HUES6 (cell line): ENCODE measurements at regions not wholly inside any gene's neighbourhood (a gene's known extent, or its start where the extent isn't known, plus 50 kb on each side); places are given as distances from the start of the nearest gene placed in this dataset.

Source experiments
- H3K27ac ChIP-seq: 2 replicates; pipeline ENCODE4 v1.7.0; 2013; ENCODE audit warnings: low read depth, mild to moderate bottlenecking, low read length, inconsistent platforms
- H3K27me3 ChIP-seq: 2 replicates; pipeline ENCODE4 v1.6.1; 2013; ENCODE audit warnings: low read length; ENCODE audit not compliant: control insufficient read depth, insufficient read depth
- H3K36me3 ChIP-seq: 2 replicates; pipeline ENCODE4 v1.6.1; 2013; ENCODE audit warnings: low read length; ENCODE audit not compliant: control insufficient read depth, insufficient read depth
- H3K4me1 ChIP-seq: 2 replicates; pipeline ENCODE4 v1.6.1; 2013; ENCODE audit warnings: low read length; ENCODE audit not compliant: control insufficient read depth, insufficient read depth
- H3K4me3 ChIP-seq: 2 replicates; pipeline ENCODE4 v1.5.1; 2013; ENCODE audit warnings: low read depth, low read length
- H3K9ac ChIP-seq: one replicate; pipeline ENCODE4 v1.6.1; 2013; ENCODE audit warnings: mild to moderate bottlenecking, low read length
- H3K9me3 ChIP-seq: 2 replicates; pipeline ENCODE4 v1.6.1; 2013; ENCODE audit warnings: low read depth, low read length; ENCODE audit not compliant: control insufficient read depth, insufficient read depth

DNA sequence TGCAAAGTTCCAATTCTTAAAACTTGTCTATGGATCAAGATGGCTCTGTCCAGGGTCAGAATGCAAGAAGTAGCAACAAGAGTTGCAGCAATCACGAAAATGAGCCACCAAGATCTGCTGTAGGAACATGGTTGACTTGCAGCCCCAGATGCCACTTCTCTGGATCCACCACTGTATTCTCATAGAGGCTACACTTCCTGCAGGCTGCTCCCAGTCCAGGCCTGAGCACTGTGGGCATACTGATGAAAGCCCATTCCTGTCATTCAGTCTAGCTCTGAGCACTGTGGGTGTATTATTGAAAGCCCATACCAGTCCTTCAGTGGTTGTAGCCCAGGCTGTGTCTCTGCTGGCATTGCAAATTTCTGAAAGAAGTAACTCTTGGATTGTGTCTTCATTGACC is 213.9 kb upstream of the AGAP1 start:
- Histone ChIP-seq H3K4me1 (no peaks in the 10 kb centered on the region), H3K9ac (no peak overlapping the region), H3K4me3 (no peak overlapping the region), H3K27ac (no peak overlapping the region), H3K9me3 (no peaks in the 10 kb centered on the region), H3K36me3 (no peaks in the 10 kb centered on the region), H3K27me3 (no peaks in the 10 kb centered on the region; the same call in 1 of the 2 replicates)

DNA sequence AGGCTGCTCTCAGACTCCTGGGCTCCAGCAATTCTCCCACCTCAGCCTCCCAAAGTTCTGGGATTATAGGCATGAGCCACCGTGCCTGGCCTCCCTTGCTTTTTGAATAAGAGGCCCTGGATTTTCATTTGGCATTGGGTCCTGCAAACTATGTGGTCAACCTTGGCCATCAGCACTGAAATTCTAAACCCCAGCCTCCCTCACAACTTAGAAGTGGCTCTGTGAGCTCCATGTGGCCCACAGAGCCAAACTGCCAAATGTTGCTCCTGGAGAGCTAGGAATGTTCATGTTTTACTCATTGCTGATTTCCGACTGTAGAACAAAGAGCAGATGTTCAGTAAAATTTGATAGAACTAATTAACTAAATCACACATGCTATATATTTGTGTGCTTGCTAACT is 210.6 kb upstream of the AGAP1 start:
- Histone ChIP-seq H3K9ac (no peak overlapping the region), H3K36me3 (no peaks in the 10 kb centered on the region), H3K27me3 (no peaks in the 10 kb centered on the region; the same call in 1 of the 2 replicates), H3K4me3 (no peak overlapping the region), H3K27ac (no peak overlapping the region), H3K9me3 (0 out of 2 replicates have a peak, but pooled peaks cover 3% of the 10 kb centered on the region), H3K4me1 (no peaks in the 10 kb centered on the region)

DNA sequence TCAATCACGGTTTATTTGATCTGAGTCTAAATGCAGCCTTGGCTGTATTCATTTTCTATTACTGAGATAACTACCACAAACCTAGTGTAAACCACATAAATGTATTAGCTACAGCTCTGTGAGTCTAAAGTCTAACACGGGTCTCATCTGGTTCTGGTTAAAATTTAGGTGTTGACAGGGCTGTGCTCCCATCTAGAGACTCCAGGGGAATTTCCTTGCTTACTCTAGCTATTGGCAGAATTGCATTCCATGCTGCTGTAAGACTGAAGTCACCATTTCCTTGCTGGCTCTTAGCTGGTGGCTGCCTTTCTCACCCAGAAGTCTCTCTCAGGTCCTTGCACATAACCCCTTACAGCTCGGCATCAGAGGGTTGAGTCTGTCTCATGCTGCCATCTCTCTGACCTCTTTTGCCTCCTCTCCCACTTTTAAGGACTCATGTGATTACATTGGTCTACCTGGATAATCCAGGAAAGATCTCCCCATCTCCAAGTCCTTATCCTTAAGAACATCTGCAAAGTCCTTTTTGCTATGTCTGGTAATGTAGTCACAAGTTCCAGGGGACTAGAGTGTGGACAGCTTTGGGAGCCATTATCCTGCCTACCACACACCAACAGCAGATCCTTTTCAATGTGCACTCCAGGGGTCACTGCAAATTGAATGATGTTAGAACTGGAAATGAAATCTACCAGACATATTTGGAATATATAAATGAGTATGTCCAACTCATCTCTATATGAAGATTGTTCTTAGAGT is 207.0 kb upstream of the AGAP1 start:
- no peaks in the 10 kb centered on the region for H3K27me3 ChIP-seq
- 0 out of 2 replicates have a peak, but pooled peaks cover 3% of the 10 kb centered on the region for H3K9me3 ChIP-seq
- no peak overlapping the region for H3K4me3 ChIP-seq
- H3K4me1 ChIP-seq = no peaks in the 10 kb centered on the region
- no peaks in the 10 kb centered on the region for H3K36me3 ChIP-seq
- no peak overlapping the region for H3K9ac ChIP-seq
- no peak overlapping the region for H3K27ac ChIP-seq

DNA sequence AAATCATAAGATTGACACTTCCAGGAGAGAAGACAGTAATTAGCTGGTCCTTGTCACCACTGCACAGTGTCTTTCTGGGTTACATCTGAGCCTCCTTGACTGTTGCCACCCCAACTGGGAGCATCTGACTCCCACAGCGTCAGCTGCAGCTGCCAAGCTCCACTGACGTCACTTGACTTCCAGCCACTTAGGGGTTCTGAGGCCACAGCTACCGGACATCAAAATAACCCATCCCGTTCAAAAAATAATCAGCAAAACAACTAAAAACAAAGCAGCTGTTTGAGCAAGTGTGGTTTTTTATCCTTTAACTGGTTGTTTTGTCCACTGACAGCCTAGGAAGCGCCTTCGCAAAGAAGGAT is 206.5 kb upstream of the AGAP1 start:
- Histone ChIP-seq H3K4me1 (no peaks in the 10 kb centered on the region), H3K27ac (no peak overlapping the region), H3K27me3 (no peaks in the 10 kb centered on the region), H3K9me3 (0 out of 2 replicates have a peak, but pooled peaks cover 3% of the 10 kb centered on the region), H3K9ac (no peak overlapping the region), H3K4me3 (no peak overlapping the region), H3K36me3 (no peaks in the 10 kb centered on the region)

DNA sequence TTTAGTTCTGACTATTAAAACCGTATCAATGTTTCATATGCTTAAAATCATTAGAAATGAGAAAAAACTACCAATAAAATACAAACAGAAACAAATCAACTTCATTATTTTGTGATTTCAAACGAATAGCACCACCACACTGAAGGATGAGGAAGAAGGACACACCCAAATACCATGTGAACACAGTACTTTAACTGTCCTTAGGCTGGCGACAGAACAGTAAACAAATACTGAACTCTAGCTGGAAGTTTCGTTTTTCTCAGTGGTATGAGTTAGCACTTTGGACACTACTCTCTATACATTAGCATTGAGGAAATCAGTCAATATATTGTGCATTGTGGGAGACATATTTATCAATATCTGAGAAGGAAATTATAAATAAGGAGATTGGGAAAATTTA is 202.4 kb upstream of the AGAP1 start:
- Histone ChIP-seq H3K27me3 (no peaks in the 10 kb centered on the region), H3K27ac (no peak overlapping the region), H3K4me3 (no peak overlapping the region), H3K4me1 (no peaks in the 10 kb centered on the region), H3K9ac (no peak overlapping the region), H3K9me3 (no peaks in the 10 kb centered on the region), H3K36me3 (no peaks in the 10 kb centered on the region)

DNA sequence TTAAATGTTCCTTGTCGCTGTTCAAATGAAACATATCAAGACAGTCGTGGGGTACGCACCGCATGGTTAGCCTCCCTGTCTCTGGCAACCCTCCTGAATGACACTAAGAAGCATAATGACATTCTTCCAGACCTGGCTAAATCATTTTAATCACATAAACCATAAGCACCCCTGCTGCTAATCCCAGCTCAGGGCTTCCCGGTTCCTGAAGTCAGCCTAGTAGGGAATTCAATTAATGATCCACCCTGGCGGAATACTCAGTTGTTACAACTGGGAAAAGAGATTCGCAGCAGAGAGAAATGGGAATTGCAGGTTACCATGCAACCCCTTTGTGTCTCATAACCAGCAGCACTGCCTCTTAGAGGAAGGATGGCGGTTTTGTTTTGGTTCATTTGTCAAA is 200.8 kb upstream of the AGAP1 start:
- Histone ChIP-seq H3K4me1 (no peaks in the 10 kb centered on the region), H3K9me3 (0 out of 2 replicates have a peak, but pooled peaks cover 3% of the 10 kb centered on the region), H3K4me3 (no peak overlapping the region), H3K27ac (no peak overlapping the region), H3K36me3 (no peaks in the 10 kb centered on the region), H3K27me3 (no peaks in the 10 kb centered on the region), H3K9ac (no peak overlapping the region)

DNA sequence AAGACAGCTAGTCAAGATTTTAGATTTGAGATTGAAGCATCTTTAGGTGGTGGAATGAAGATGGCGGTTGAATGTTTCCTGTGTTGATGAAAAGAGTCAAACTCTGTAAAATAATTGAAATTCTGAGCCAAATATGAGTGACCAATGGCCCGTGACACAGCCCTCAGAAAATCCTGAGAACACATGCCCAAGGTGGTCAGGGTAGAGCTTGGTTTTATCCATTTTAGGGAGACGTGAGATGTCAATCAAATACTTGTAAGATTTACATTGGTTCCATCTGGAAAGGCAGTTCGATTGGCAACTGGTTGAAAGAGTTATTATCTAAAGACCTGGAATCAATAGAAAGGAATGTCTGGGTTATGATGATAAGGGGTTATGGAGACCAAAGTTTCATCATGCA is 198.0 kb upstream of the AGAP1 start:
- Histone ChIP-seq H3K9me3 (0 out of 2 replicates have a peak, but pooled peaks cover 3% of the 10 kb centered on the region), H3K36me3 (no peaks in the 10 kb centered on the region), H3K4me3 (no peak overlapping the region), H3K9ac (no peak overlapping the region), H3K27ac (no peak overlapping the region), H3K4me1 (no peaks in the 10 kb centered on the region), H3K27me3 (no peaks in the 10 kb centered on the region)

DNA sequence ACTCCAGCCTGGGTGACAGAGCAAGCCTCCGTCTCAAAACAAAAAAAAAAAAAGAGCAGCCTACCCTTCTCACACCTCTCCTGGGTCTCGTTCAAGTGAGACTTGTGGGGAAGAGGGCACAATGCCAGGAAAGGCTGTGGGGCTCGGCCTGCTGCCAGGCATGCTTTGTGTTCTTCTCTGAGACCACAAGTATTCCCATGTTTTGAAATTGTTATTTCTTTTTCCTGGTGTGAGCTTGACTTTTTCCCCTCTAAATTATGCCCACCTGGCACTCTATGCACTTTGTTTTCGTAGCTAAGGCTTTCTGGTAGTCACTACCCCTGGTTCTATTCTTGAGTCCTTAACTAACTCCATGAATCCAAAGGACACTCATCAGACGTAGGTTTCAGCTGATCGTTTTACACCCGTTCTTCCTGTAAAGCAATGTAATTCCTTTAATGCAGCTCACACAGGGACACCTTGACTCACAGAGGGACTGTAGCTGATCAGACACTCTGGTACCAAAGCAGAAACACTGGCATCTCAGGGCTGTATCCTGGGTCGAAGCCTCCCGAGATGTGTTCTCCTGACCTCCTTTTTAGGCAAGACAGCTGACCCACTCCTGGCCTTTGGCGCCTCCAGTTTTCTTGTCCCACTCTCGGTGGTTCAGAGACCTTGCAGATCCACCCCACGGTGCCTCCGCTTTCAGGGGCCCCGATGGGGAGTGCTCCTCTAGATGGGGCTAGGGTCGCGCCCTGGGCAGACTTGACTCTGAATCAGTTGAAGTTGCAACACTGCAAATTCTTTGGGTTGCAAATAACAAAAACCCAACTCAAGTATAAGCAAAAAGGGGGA is 193.3 kb upstream of the AGAP1 start:
- H3K36me3 ChIP-seq = no peaks in the 10 kb centered on the region
- no peak overlapping the region for H3K9ac ChIP-seq
- H3K9me3 ChIP-seq = 0 out of 2 replicates have a peak, but pooled peaks cover 3% of the 10 kb centered on the region
- H3K4me1 ChIP-seq = no peaks in the 10 kb centered on the region
- H3K4me3 ChIP-seq = no peak overlapping the region
- no peak overlapping the region for H3K27ac ChIP-seq
- no peaks in the 10 kb centered on the region for H3K27me3 ChIP-seq

DNA sequence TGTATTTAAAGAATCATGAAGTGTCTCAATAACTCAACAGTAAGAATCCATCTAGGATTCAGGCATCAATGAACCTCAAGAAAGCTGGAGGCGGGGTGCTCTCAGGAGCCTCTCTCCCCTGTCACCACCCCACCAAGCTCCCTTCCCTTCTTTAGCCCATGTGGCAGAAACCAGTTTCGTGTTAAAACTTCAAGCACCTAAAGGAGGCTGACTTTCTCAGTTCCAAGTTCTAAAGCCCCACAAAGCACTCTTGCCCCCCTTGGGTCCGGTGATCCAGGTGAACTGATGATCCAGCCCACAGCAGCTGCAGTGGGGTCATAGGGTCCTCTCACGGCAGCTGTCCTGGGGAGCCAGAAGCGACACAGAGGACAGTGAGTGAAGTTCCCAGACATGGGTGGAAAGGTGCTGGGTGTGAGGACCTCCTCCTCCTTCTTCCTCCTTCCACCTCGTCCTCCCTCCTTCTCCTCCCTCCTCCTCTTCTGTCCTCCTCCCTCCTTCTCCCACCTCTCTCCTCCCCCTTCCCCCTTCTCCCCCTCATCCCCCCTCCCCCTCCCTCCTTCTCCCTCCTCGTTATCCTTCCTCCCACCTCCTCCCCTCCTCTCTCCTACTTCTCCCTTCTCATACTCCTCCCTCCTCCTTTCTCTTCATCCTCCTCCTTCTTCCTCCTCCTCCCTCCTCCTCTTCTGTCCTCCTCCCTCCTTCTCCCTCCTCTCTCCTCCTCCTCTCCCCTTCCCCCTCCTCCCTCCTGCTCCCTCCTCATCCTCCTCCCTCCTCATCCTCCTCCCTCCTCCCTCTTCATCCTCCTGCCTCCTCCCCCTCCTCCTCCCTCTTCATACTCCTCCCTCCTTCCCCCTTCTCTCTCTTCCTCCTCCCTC is 192.4 kb upstream of the AGAP1 start:
- H3K9me3 ChIP-seq = peaks cover 5% of the 10 kb centered on the region; the same call in 1 of the 2 replicates
- H3K27me3 ChIP-seq = no peaks in the 10 kb centered on the region
- H3K4me3 ChIP-seq = no peak overlapping the region
- no peaks in the 10 kb centered on the region for H3K36me3 ChIP-seq
- H3K27ac ChIP-seq = no peak overlapping the region
- H3K4me1 ChIP-seq = no peaks in the 10 kb centered on the region
- H3K9ac ChIP-seq = no peak overlapping the region

DNA sequence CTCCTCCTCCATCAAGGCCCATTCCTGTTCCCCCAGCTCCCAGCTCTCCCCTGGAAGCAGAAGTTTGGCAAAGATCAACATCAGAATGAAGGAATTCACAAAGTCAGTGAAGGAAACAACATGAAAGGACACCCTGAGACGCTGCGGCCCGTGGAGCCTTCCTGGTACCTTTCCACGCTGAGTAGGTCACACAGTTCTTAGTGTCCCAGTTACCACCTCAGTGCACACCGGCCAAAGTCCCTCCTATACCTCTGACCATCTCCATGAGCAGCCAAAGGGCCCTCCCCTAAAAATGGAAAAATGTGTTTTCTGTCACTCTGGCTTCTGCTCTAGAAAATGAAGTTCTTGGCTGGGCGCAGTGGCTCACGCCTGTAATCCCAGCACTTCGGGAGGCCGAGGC is 191.6 kb upstream of the AGAP1 start:
- no peaks in the 10 kb centered on the region for H3K36me3 ChIP-seq
- H3K4me1 ChIP-seq = no peaks in the 10 kb centered on the region
- H3K9me3 ChIP-seq = peaks cover 6% of the 10 kb centered on the region; the same call in 1 of the 2 replicates
- no peak overlapping the region for H3K27ac ChIP-seq
- H3K9ac ChIP-seq = no peak overlapping the region
- H3K4me3 ChIP-seq = no peak overlapping the region
- H3K27me3 ChIP-seq = no peaks in the 10 kb centered on the region
